WTC11 (cell line): ENCODE measurements at regions not wholly inside any gene's neighbourhood (a gene's known extent, or its start where the extent isn't known, plus 50 kb on each side); places are given as distances from the start of the nearest gene placed in this dataset.

Experiments used
- FOXP1 ChIP-seq: sonication (generic); formaldehyde crosslinking; IDR thresholded peaks from 2 replicates; pipeline ENCODE4 v1.8.0; 2022; ENCODE audit warnings: missing genetic modification reagents, mild to moderate bottlenecking, moderate library complexity, borderline replicate concordance
- GABPB1 ChIP-seq: sonication (generic); formaldehyde crosslinking; IDR thresholded peaks from 2 replicates; pipeline ENCODE4 v1.8.1; 2023; ENCODE audit warnings: mild to moderate bottlenecking, missing genetic modification reagents
- TF ChIP-seq, protein P1 (sequence below): fragments of 200-600 bp; IDR thresholded peaks from 2 replicates; pipeline ENCODE4 v1.8.0; 2022; ENCODE audit warnings: antibody characterized with exemption
- TF ChIP-seq, protein P2 (sequence below): sonication (generic); formaldehyde crosslinking; IDR thresholded peaks from 2 replicates; pipeline ENCODE4 v1.8.0; 2022; ENCODE audit warnings: missing genetic modification reagents
- TF ChIP-seq, protein P3 (sequence below): sonication (generic); formaldehyde crosslinking; IDR thresholded peaks from 2 replicates; pipeline ENCODE4 v1.8.0; 2022; ENCODE audit warnings: mild to moderate bottlenecking, missing genetic modification reagents

DNA sequence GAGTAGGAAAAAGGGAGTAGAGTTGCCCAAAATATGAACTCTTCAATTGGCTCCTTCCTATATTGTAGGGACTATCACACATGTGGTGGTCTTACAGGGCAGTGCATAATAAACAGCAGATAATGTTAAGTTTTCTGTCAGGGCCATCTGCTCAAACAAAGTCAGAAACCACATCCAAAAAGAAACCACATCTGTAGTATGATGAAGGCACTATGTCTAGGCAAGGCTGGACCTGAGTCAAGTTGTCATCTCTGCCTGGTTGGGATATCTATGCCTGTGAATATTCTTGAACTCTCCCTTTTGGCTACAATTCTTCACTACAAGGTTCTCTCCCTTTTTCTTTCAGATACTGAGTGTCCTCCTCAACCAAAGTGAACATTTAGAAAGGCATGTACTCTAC, 109.4 kb upstream of the C1GALT1C1 start:
- TF ChIP-seq, protein P1, sequence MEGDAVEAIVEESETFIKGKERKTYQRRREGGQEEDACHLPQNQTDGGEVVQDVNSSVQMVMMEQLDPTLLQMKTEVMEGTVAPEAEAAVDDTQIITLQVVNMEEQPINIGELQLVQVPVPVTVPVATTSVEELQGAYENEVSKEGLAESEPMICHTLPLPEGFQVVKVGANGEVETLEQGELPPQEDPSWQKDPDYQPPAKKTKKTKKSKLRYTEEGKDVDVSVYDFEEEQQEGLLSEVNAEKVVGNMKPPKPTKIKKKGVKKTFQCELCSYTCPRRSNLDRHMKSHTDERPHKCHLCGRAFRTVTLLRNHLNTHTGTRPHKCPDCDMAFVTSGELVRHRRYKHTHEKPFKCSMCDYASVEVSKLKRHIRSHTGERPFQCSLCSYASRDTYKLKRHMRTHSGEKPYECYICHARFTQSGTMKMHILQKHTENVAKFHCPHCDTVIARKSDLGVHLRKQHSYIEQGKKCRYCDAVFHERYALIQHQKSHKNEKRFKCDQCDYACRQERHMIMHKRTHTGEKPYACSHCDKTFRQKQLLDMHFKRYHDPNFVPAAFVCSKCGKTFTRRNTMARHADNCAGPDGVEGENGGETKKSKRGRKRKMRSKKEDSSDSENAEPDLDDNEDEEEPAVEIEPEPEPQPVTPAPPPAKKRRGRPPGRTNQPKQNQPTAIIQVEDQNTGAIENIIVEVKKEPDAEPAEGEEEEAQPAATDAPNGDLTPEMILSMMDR, result no peak
- TF ChIP-seq FOXP1 (CRISPR knock-in tag) (no peak), GABPB1 (CRISPR knock-in tag) (no peak)
- TF ChIP-seq, protein P2, sequence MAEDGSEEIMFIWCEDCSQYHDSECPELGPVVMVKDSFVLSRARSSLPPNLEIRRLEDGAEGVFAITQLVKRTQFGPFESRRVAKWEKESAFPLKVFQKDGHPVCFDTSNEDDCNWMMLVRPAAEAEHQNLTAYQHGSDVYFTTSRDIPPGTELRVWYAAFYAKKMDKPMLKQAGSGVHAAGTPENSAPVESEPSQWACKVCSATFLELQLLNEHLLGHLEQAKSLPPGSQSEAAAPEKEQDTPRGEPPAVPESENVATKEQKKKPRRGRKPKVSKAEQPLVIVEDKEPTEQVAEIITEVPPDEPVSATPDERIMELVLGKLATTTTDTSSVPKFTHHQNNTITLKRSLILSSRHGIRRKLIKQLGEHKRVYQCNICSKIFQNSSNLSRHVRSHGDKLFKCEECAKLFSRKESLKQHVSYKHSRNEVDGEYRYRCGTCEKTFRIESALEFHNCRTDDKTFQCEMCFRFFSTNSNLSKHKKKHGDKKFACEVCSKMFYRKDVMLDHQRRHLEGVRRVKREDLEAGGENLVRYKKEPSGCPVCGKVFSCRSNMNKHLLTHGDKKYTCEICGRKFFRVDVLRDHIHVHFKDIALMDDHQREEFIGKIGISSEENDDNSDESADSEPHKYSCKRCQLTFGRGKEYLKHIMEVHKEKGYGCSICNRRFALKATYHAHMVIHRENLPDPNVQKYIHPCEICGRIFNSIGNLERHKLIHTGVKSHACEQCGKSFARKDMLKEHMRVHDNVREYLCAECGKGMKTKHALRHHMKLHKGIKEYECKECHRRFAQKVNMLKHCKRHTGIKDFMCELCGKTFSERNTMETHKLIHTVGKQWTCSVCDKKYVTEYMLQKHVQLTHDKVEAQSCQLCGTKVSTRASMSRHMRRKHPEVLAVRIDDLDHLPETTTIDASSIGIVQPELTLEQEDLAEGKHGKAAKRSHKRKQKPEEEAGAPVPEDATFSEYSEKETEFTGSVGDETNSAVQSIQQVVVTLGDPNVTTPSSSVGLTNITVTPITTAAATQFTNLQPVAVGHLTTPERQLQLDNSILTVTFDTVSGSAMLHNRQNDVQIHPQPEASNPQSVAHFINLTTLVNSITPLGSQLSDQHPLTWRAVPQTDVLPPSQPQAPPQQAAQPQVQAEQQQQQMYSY (CRISPR knock-in tag), result no peak
- TF ChIP-seq, protein P3, sequence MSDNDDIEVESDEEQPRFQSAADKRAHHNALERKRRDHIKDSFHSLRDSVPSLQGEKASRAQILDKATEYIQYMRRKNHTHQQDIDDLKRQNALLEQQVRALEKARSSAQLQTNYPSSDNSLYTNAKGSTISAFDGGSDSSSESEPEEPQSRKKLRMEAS, result no peak
